WI38 (cell line): ENCODE measurements at regions not wholly inside any gene's neighbourhood (a gene's known extent, or its start where the extent isn't known, plus 50 kb on each side); places are given as distances from the start of the nearest gene placed in this dataset.

ENCODE experiments used
- H3K4me3 ChIP-seq: 2 replicates; pipeline ENCODE4 v1.5.1; 2011; ENCODE audit warnings: low read depth, mild to moderate bottlenecking, control low read depth, low read length
- TF ChIP-seq, protein P1 (sequence below): IDR thresholded peaks from 2 replicates; pipeline ENCODE4 v1.5.1; 2012; ENCODE audit warnings: low read depth, mild to moderate bottlenecking, control low read depth, low read length

- no peak overlapping the region for H3K4me3 ChIP-seq
- TF ChIP-seq, protein P1, sequence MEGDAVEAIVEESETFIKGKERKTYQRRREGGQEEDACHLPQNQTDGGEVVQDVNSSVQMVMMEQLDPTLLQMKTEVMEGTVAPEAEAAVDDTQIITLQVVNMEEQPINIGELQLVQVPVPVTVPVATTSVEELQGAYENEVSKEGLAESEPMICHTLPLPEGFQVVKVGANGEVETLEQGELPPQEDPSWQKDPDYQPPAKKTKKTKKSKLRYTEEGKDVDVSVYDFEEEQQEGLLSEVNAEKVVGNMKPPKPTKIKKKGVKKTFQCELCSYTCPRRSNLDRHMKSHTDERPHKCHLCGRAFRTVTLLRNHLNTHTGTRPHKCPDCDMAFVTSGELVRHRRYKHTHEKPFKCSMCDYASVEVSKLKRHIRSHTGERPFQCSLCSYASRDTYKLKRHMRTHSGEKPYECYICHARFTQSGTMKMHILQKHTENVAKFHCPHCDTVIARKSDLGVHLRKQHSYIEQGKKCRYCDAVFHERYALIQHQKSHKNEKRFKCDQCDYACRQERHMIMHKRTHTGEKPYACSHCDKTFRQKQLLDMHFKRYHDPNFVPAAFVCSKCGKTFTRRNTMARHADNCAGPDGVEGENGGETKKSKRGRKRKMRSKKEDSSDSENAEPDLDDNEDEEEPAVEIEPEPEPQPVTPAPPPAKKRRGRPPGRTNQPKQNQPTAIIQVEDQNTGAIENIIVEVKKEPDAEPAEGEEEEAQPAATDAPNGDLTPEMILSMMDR: no peak
Observed at GRCh38 chr18:76548541-76548940, 53.5 kb upstream of the ZNF516 start.

- no peak overlapping the region for H3K4me3 ChIP-seq
- TF ChIP-seq, protein P1: no peak
Observed at GRCh38 chr18:76547296-76547695, 52.3 kb upstream of the ZNF516 start.

- TF ChIP-seq, protein P1: no peak
- H3K4me3 ChIP-seq: no peak overlapping the region
Observed at GRCh38 chr18:76546436-76546835, 51.4 kb upstream of the ZNF516 start.

- 0 out of 2 replicates have a peak overlapping the region, but pooled peaks have one; percentile 6 for H3K4me3 ChIP-seq
- TF ChIP-seq, protein P1: no peak
Observed at GRCh38 chr18:76546088-76546435, 51.0 kb upstream of the ZNF516 start.

DNA sequence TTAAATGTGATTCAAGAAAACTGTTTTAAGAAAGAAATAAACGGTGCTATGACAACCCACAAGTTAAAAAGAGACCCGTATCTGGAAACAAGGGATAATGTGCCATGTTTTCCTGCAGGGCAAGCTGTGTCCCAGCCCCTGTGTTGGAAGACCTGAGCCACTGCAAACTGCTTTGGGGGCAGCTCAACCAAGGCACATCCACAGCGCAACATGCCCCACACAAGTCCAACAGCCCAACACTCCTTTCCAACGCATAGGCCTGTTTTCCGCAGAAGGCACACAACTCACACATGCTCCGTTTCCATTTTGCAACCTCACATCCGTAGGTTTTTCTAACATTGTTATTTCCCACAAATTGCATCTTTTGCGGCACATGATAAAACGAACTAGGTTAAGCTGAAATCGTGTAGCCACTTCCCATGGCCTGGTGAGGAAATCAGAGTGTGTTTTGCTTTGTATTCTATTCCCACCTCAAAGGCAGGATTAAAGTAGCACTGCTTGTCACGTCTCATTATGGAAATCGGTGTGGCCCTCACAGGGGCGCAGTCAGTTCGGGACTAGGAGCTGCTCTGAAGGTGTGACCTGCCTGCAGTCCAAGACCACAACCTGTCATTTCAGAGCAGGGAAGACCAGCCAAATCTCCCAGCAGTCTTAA is 50.5 kb upstream of the ZNF516 start:
- no peak overlapping the region for H3K4me3 ChIP-seq

GRCh38 chr18:76544511-76545345 is 49.7 kb upstream of the ZNF516 start:
- TF ChIP-seq, protein P1: no peak
- no peak overlapping the region for H3K4me3 ChIP-seq

More for the DNA sequence above, 50.5 kb upstream of the ZNF516 start:
- TF ChIP-seq, protein P1: no peak
